AG04450 (cell line): ENCODE measurements at regions not wholly inside any gene's neighbourhood (a gene's known extent, or its start where the extent isn't known, plus 50 kb on each side); places are given as distances from the start of the nearest gene placed in this dataset.

Experiments
- CTCF ChIA-PET: fragments of 300-600, 350-600 bp; formaldehyde crosslinking; extraction: SDS; loops from one replicate; lab custom pipeline; 2022; ENCODE audit warnings: antibody characterized with exemption, inconsistent platforms; lab: Charles Lee
- POLR2A ChIA-PET: fragments of 350-600 bp; formaldehyde crosslinking; extraction: SDS; loops from one replicate; lab custom pipeline; 2021; ENCODE audit warnings: antibody characterized with exemption, inconsistent platforms; lab: Yijun Ruan, JAX
- DNase-seq: peaks from one replicate; pipeline ENCODE4 v3.0.0-alpha.2; 2011; ENCODE audit warnings: low read depth, low spot score
- H3K27ac ChIP-seq: one replicate; pipeline ENCODE4 v1.5.1; 2012; ENCODE audit warnings: low read depth, low read length, control low read depth
- H3K27me3 ChIP-seq: one replicate; pipeline ENCODE4 v1.6.0; 2012; ENCODE audit warnings: low read length; ENCODE audit not compliant: control insufficient read depth, insufficient read depth
- H3K4me3 ChIP-seq: 2 replicates; pipeline ENCODE4 v1.5.1; 2011; ENCODE audit warnings: mild to moderate bottlenecking, low read depth, low read length, control low read depth
- H3K9me3 ChIP-seq: 2 replicates; pipeline ENCODE4 v1.5.1; 2012; ENCODE audit warnings: low read length; ENCODE audit not compliant: control insufficient read depth, insufficient read depth
- TF ChIP-seq, protein P1 (sequence below): IDR thresholded peaks from 2 replicates; pipeline ENCODE4 v1.5.1; 2011; ENCODE audit warnings: low read depth, low read length, control low read depth, inconsistent platforms

- Histone ChIP-seq H3K27me3 (no peaks in the 10 kb centered on the region), H3K9me3 (no peaks in the 10 kb centered on the region), H3K4me3 (no peak overlapping the region), H3K27ac (no peak overlapping the region)
- DNase-seq: no peak
- TF ChIP-seq, protein P1, sequence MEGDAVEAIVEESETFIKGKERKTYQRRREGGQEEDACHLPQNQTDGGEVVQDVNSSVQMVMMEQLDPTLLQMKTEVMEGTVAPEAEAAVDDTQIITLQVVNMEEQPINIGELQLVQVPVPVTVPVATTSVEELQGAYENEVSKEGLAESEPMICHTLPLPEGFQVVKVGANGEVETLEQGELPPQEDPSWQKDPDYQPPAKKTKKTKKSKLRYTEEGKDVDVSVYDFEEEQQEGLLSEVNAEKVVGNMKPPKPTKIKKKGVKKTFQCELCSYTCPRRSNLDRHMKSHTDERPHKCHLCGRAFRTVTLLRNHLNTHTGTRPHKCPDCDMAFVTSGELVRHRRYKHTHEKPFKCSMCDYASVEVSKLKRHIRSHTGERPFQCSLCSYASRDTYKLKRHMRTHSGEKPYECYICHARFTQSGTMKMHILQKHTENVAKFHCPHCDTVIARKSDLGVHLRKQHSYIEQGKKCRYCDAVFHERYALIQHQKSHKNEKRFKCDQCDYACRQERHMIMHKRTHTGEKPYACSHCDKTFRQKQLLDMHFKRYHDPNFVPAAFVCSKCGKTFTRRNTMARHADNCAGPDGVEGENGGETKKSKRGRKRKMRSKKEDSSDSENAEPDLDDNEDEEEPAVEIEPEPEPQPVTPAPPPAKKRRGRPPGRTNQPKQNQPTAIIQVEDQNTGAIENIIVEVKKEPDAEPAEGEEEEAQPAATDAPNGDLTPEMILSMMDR: no peak
- POLR2A ChIA-PET: interaction anchor here (0.5 to 0.7 kb wide), 3 partner anchors 100 to 507 kb away, joined by 3 to 8 read pairs (median 4); no protein-coding TSS in a partner anchor
- CTCF ChIA-PET: no interaction called here
Measured at GRCh38 chr14:58875613-58876012, 237.9 kb downstream of the DACT1 start.

GRCh38 chr14:58876608-58877007 lies 238.8 kb downstream of the DACT1 start:
- TF ChIP-seq, protein P1: no peak
- H3K27me3 ChIP-seq: no peaks in the 10 kb centered on the region
- ChIA-PET POLR2A (no interaction called here), CTCF (interaction anchor here (1.6 kb wide), 1 partner anchor 375 kb away, joined by 4 read pairs; no protein-coding TSS in a partner anchor)
- no peak overlapping the region for H3K27ac ChIP-seq
- H3K4me3 ChIP-seq: no peak overlapping the region
- no peak for DNase-seq
- H3K9me3 ChIP-seq: no peaks in the 10 kb centered on the region

- H3K27ac ChIP-seq: no peak overlapping the region
- no peaks in the 10 kb centered on the region for H3K9me3 ChIP-seq
- no peaks in the 10 kb centered on the region for H3K27me3 ChIP-seq
- ChIA-PET CTCF (no interaction called here), POLR2A (no interaction called here)
- no peak for DNase-seq
- H3K4me3 ChIP-seq: no peak overlapping the region
- TF ChIP-seq, protein P1: no peak
Measured at GRCh38 chr14:58878439-58879139, 240.8 kb downstream of the DACT1 start.

DNA sequence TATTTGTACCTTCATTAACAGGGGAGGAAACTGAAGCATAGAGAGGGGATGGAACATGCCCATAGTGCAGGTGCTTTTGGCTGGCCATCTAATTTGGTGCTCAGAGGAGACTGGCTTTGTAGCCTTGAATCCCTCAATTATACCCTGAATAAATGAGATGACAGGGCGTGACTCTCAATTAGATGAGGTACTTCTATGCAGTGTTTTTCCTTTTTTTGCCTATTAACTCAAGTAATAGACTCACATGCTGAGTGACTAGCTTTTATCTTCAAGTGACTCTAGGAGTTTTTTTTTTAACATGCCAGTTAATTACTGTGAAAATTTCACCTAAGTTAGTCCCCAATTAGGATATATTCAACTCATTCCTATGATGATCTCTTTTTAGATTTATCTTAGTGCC lies 243.7 kb downstream of the DACT1 start:
- TF ChIP-seq, protein P1: no peak
- CTCF ChIA-PET: interaction anchor here (0.6 kb wide), 1 partner anchor 250 kb away, joined by 3 read pairs; no protein-coding TSS in a partner anchor

DNA sequence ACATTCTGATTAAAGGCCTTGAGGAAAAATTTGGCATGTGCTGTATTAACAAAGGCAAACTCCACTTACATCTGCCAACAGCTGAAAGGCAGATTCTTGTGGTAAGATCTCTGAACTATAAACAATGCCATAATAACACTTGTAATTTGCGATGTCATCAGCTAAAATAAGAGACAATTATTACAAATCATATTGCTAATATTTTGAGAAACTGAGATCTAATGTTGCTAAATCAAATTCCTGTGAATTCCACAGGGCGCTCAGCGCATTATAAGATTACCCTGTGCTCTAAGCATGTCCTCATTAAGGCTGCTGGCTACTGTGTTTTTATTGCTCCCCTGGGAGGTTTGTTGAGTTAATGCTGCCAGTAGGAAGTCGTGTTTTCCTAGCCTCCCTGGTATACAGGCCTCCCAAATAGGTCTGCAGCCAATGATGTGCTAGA lies 244.8 kb downstream of the DACT1 start:
- TF ChIP-seq, protein P1: no peak
- Histone ChIP-seq H3K27me3 (no peaks in the 10 kb centered on the region), H3K4me3 (no peak overlapping the region), H3K9me3 (no peaks in the 10 kb centered on the region), H3K27ac (no peak overlapping the region)
- no peak for DNase-seq
- POLR2A ChIA-PET: interaction anchor here (1.6 kb wide), 1 partner anchor 17 kb away, joined by 15 read pairs; no protein-coding TSS in a partner anchor
- CTCF ChIA-PET: no interaction called here

More for the DNA sequence above, 243.7 kb downstream of the DACT1 start:
- POLR2A ChIA-PET: interaction anchor here (1.6 kb wide), 1 partner anchor 16 kb away, joined by 15 read pairs; no protein-coding TSS in a partner anchor
- no peaks in the 10 kb centered on the region for H3K27me3 ChIP-seq
- no peak overlapping the region for H3K27ac ChIP-seq
- H3K9me3 ChIP-seq: no peaks in the 10 kb centered on the region
- no peak for DNase-seq
- H3K4me3 ChIP-seq: no peak overlapping the region
